NCI-H1930 (cell line): ENCODE measurements at regions not wholly inside any gene's neighbourhood (a gene's known extent, or its start where the extent isn't known, plus 50 kb on each side); places are given as distances from the start of the nearest gene placed in this dataset.
"Not testable (repeated sequence)": the region's sequence is repeated elsewhere in the genome, so short reads cannot be mapped to it uniquely, and the experiment has no call there.

ENCODE experiments used
- DNase-seq, 2 experiments: peaks; one replicate each; lab custom pipeline; 2025; lab: John Stamatoyannopoulos, UW

DNA sequence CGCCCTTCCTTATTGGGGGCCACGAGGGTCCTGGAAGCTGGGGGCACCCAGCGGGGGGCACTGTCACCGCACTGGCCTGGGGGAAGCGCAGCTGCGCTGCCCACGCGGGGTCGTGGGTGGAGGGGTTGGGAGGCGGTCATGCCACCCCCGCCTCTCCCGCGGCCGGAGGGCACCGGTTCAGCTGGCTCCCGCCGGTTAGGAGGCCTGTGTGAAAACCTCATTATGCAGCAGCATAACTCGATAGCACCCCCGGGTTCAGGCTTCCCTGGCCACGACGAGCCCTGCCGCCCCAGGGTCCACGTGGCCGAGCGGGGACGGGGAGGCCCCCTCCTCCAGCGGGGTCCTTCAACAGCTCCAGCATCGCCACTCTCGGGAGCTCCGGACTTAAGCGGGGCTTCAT, 91.2 kb upstream of the ERCC6L2 start:
- no peak for DNase-seq

- no peak for DNase-seq
These were observed 92.0 kb upstream of the ERCC6L2 start for GRCh38 chr9:95783426-95783975.

- DNase-seq: no peak
These were observed 94.7 kb upstream of the ERCC6L2 start for GRCh38 chr9:95780751-95781150.

DNA sequence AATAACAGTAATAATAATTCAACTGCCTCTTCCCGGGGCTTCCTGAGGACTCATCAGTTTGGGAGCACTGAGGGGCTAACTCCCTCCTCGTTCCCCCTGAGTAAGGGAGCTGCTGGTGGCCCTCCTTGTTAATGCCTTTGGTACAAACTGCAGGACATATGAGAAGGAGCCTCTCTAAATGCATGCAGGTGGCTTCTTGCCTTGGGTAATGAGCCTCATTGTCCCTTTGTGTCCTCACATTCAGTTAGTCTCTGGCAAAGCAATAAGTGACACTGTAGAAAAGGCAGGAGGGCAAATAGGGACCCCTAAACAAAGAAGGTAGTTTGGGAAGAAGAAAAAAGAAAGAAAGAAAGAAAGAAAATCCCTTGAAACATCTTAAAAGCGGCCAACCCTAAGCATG, 95.4 kb upstream of the ERCC6L2 start:
- DNase-seq: no peak

- DNase-seq: not testable (repeated sequence)
These were observed 95.9 kb upstream of the ERCC6L2 start for GRCh38 chr9:95779597-95779996.

- DNase-seq: no peak
These were observed 96.5 kb upstream of the ERCC6L2 start for GRCh38 chr9:95778957-95779356.

DNA sequence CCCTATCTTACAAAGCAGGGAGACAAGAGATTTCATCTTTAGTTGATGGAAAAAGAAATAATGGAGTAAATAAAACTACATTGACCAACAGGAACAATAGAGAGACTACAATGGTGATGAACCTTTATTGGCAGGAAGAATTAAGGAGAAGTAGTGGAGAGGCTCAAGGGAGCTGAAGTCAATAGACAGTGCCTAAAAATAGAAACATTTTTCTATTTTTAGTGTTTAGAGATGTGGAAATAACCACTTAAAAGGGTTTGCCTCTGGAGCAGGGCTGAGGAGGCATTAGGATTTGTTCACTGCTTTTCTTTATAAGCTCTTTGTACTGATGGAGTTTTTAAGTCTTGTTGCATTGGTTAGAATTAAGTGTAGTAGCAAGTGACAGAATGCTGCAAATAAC, 98.4 kb upstream of the ERCC6L2 start:
- no peak for DNase-seq

- no peak for DNase-seq
These were observed 99.3 kb upstream of the ERCC6L2 start for GRCh38 chr9:95776176-95776575.

- DNase-seq: no peak
These were observed 100.3 kb upstream of the ERCC6L2 start for GRCh38 chr9:95775191-95775590.

GRCh38 chr9:95773053-95773418, 102.5 kb upstream of the ERCC6L2 start:
- no peak for DNase-seq

GRCh38 chr9:95772320-95773052, 103.0 kb upstream of the ERCC6L2 start:
- DNase-seq: no peak

DNA sequence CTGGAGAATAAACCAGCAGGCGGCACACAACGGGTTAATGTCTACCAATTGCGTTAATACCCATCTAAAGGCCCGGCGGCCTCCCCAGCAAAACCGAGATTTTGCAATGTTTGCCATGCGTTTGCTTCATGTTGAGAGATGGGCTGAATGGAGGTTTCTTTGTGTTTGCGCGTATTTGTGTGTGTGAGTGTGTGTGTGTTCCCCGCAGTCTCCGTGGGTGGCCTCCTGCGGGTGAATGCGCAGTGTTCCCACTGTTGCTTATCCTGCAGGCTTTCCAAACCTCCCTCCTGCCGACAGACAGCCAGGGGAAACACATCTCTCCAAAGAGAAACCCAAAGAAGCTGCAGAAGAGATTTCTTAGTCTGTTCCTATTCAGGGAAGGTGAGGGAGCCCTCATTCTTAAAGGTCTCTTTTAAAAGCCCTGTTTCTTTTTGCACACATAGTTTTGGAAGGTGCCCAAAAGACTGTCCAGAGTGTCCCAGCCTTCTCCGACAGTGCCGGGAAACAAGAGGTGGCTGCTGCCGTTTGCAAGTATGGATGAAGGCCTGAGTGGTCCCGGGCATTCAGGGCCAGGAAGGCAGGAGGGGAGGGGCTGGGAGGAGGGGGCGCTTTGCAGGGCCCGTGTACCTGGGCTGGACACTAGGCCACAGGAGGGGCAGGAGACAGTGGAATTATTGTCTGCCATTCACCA, 103.8 kb upstream of the ERCC6L2 start:
- no peak for DNase-seq

- no peak for DNase-seq
These were observed 104.8 kb upstream of the ERCC6L2 start for GRCh38 chr9:95770653-95771131.

DNA sequence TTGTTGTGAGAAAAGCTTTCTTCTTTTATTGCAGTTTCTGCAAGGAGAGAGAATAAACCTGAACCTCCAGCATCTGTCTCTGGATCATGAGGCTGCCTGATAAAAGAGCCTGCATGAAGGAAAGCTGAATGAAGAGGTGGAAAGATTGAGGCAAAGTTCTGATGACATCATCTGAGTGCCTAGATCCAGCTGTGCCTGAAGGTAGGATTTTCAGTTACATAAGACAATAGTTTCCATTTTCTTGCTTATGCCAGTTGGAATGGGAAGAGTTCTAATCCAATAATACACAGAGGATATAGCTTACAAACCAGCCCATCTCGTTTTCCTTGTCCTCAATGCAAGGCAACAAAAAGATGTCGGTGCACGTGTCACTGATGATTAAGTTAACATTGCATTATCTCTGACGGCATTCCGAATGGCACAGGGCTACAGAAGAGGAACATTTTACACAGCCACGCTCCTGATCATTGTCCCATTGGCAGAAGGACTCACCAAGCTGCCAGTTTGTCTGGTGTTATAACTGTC, 105.5 kb upstream of the ERCC6L2 start:
- DNase-seq: no peak

DNA sequence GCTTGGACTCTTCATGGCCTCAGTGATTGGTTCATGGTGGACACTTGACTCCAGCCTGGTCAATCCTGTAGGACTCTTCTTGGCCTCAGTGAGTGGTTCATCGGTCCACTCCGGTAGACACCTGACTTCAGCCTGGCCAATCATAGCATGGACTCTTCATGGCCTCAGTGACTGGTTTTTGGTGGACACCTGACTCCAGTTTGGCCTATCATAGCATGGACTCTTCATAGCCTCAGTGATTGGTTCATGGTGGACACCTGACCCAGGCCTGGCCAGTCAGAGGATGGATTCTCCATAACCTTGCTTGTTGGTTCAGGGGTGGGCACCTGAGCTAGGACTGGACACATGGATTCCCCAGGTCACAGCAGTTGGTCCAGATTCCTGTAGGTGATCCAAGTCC, 106.0 kb upstream of the ERCC6L2 start:
- DNase-seq: no peak

DNA sequence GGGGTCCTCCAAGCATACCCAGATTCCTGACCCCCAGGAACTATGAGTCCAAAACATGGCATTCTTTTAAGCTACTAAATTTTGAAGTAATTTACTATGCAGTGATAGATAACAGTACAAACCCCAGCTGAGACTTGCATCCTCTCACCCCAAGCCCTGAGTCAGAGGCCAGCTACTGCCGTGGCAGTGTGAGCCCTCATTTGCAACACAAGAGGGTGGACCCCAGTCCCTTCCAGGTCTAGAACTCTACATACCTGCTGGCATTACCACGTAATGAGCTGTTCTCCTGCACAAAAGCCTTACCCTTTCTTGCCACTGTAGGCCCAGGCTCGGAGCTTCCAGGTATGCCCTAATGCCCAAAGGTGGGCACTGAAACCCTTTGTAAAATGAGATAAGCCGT, 108.6 kb upstream of the ERCC6L2 start:
- DNase-seq: no peak

GRCh38 chr9:95764533-95765319, 110.8 kb upstream of the ERCC6L2 start:
- DNase-seq: no peak

GRCh38 chr9:95763983-95764382, 111.5 kb upstream of the ERCC6L2 start:
- DNase-seq: no peak

DNA sequence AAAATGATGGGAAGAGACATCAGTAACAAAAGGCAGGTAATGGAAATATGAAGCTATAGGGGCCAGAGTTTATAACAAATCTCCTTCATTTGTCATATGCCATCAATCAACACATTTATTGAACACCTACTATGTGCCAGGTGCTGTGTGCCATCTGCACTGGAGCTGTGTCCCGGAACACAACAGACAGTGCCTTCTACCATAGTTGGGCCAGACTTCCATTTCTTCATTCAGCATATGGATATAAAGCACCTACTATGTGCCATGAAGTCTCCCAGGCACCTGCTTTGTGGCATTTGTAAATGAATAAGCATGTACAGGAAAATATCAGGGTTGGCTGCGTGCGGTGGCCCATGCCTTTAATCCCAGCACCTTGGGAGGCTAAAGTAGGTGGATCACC, 112.5 kb upstream of the ERCC6L2 start:
- no peak for DNase-seq

DNA sequence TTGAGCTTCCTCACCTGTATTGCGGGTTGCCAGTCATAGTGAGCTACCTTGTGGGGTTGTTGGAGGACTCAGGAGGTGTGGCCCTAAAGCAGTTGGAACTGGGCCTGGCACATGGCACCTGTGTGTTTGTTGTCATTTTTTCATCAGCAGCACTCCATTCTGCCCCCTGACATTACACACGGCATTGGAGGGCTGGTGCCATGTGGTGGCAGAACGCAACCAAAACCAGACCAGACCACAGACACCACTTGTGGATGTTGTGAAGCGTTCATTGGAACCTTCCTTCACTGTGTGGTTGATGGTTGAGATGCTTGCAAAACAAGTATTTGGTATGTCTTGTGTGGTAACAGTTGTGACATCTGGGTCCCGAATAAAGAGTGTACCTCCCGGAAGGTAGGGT, 113.2 kb upstream of the ERCC6L2 start:
- DNase-seq: no peak

DNA sequence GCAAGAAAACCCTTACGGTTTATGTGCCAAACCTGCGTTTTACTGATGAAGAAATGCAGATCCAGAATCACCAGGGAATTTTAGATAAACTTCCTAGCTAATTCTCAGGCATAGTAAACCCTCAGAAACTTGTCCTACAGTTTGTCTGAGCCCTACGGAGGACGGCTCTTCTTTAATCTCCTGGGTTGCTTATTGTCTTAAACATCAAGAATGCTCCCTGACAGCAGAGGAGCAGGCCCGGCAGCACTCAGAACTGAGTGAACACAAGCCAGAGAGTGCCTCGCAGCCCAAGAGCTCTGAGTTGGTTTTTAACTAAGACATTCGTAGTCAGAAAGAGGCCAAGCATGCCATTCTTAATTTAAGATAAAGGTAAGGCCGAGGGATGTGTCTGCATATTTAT, 114.7 kb upstream of the ERCC6L2 start:
- no peak for DNase-seq

DNA sequence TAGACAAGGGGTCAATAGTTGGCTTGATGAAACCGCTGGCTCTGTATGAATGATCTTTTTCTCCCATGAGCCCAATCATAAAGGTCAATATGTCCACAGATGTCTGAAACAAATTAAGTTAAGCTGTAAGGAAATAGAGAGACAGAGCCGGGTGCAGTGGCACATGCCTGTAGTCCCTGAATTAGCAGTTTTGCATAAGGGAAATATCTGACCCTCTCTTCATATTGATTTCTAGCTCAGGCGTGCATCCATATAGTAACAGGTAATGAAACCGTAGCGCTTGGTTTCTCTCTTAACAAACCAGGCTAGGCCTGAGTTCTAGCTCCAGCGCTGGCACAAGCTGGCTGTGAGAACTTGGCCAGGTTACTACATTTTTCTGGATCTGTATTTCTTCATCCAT, 118.1 kb upstream of the ERCC6L2 start:
- no peak for DNase-seq
